HCT116 (cell line): ENCODE measurements at regions not wholly inside any gene's neighbourhood (a gene's known extent, or its start where the extent isn't known, plus 50 kb on each side); places are given as distances from the start of the nearest gene placed in this dataset.

Source experiments
- ATAC-seq: fragments of 200-7000 bp; cut with Tn5 transposase; 2 replicates; pipeline ENCODE4 v1.9.1; 2020; ENCODE audit warnings: mild to moderate bottlenecking, moderate library complexity
- BruUV-seq: library from RNA; stranded (reverse); fragments of 400-500 nt; replicated peaks from 2 replicates; lab custom pipeline; 2021; lab: Mats Ljungman, UMichigan
- CTCF ChIA-PET: fragments of 300-600 bp; sonication (Branson Sonifier 250); formaldehyde crosslinking; loops from one replicate; lab custom pipeline; 2021; ENCODE audit warnings: antibody characterized with exemption; lab: Charles Lee
- POLR2A ChIA-PET: fragments of 300-600, 350-600 bp; sonication (Branson Sonifier 250); formaldehyde crosslinking; loops from one replicate; lab custom pipeline; 2021; ENCODE audit warnings: antibody characterized with exemption; lab: Charles Lee
- RAD21 ChIA-PET, 2 experiments: fragments of 300-600 bp; sonication (Branson Sonifier 250); formaldehyde crosslinking; loops; one replicate each; lab custom pipeline; 2023; ENCODE audit warnings: low total read pairs in 2 of 2; ENCODE audit not compliant: uncharacterized antibody in 2 of 2, unreplicated experiment in 2 of 2, low non-redundant PET in 1 of 2; lab: Charles Lee
- DNase-seq: peaks from one replicate; pipeline ENCODE4 v3.0.0-alpha.2; 2010; ENCODE audit warnings: low read depth, low spot score
- H2AFZ ChIP-seq: fragments of 200-600 bp; shearing (Covaris generic), sonication (generic); 2 replicates; pipeline ENCODE4 v1.6.1; 2017; ENCODE audit warnings: low read depth, mixed run types, mixed read lengths, antibody characterized with exemption, low read length; ENCODE audit not compliant: poor library complexity, severe bottlenecking
- H3K27ac ChIP-seq: 2 replicates; pipeline ENCODE4 v1.5.1; 2012; ENCODE audit warnings: low read depth, low read length
- H3K27me3 ChIP-seq: fragments of 200-600 bp; sonication (generic); 2 replicates; pipeline ENCODE4 v1.6.1; 2016; ENCODE audit warnings: mixed run types, low read length, mixed read lengths; ENCODE audit not compliant: insufficient read depth
- H3K36me3 ChIP-seq, 2 experiments: fragments of 200-500 bp in 1 of 2; fragments of 200-600 bp in 1 of 2; sonication (Bioruptor generic) in 1 of 2; sonication (generic) in 1 of 2; 2 replicates each; pipeline versions ENCODE4 v1.5.1 to v1.6.1; 2014 to 2016; ENCODE audit warnings: low read length in 2 of 2, inconsistent platforms in 1 of 2, mixed read lengths in 1 of 2, mixed run types in 1 of 2; ENCODE audit not compliant: insufficient read depth in 2 of 2, control insufficient read depth in 1 of 2
- H3K4me1 ChIP-seq, 2 experiments: fragments of 200-600 bp in 1 of 2; sonication (generic) in 1 of 2; 2 replicates each; pipeline versions ENCODE4 v1.5.1 to v1.6.1; 2012 to 2017; ENCODE audit warnings: low read length in 2 of 2, inconsistent platforms in 1 of 2, mild to moderate bottlenecking in 1 of 2, mixed read lengths in 1 of 2, mixed run types in 1 of 2, moderate library complexity in 1 of 2; ENCODE audit not compliant: insufficient read depth in 2 of 2, control insufficient read depth in 1 of 2
- H3K4me2 ChIP-seq: fragments of 200-600 bp; sonication (generic); 2 replicates; pipeline ENCODE4 v1.6.1; 2017; ENCODE audit warnings: mixed run types, low read length, mixed read lengths
- H3K4me3 ChIP-seq, 2 experiments: fragments of 200-600 bp in 1 of 2; sonication (generic) in 1 of 2; replicated peaks in 1 of 2; 2 replicates each; pipeline ENCODE4 v1.5.1; 2011 to 2016; ENCODE audit warnings: low read length in 2 of 2, control low read depth in 1 of 2, low read depth in 1 of 2, mild to moderate bottlenecking in 1 of 2, mixed read lengths in 1 of 2, mixed run types in 1 of 2
- H3K79me2 ChIP-seq: fragments of 200-600 bp; sonication (generic); 2 replicates; pipeline ENCODE4 v1.6.1; 2017; ENCODE audit warnings: mild to moderate bottlenecking, mixed run types, low read length, moderate library complexity, mixed read lengths; ENCODE audit not compliant: insufficient read depth
- H3K9ac ChIP-seq: fragments of 200-600 bp; sonication (generic); 2 replicates; pipeline ENCODE4 v1.6.1; 2016; ENCODE audit warnings: low read length, mixed read lengths
- H3K9me2 ChIP-seq: fragments of 200-600 bp; sonication (generic), shearing (Covaris generic); 2 replicates; pipeline ENCODE4 v1.6.1; 2017; ENCODE audit warnings: mixed run types, mild to moderate bottlenecking, moderate library complexity; ENCODE audit not compliant: insufficient read depth
- H3K9me3 ChIP-seq, 2 experiments: fragments of 200-500 bp in 1 of 2; fragments of 200-600 bp in 1 of 2; sonication (Bioruptor generic) in 1 of 2; sonication (generic) in 1 of 2; 2 replicates each; pipeline ENCODE4 v1.6.1; 2014 to 2017; ENCODE audit warnings: low read length in 2 of 2, mixed read lengths in 2 of 2, inconsistent platforms in 1 of 2, low read depth in 1 of 2, mild to moderate bottlenecking in 1 of 2, mixed run types in 1 of 2, moderate library complexity in 1 of 2; ENCODE audit not compliant: control insufficient read depth in 1 of 2, insufficient read depth in 1 of 2
- H4K20me1 ChIP-seq: fragments of 200-600 bp; sonication (generic), shearing (Covaris generic); 2 replicates; pipeline ENCODE4 v1.6.1; 2017; ENCODE audit warnings: mixed run types, mild to moderate bottlenecking, moderate library complexity; ENCODE audit not compliant: insufficient read depth
- ATF3 ChIP-seq: IDR thresholded peaks from 2 replicates; pipeline ENCODE4 v1.6.1; 2012
- EGR1 ChIP-seq: IDR thresholded peaks from 2 replicates; pipeline ENCODE4 v1.6.1; 2012; ENCODE audit warnings: low read depth
- ELF1 ChIP-seq: IDR thresholded peaks from 2 replicates; pipeline ENCODE4 v1.6.1; 2012; ENCODE audit warnings: low read depth, borderline replicate concordance
- EZH2 ChIP-seq: fragments of 200-600 bp; sonication (generic); IDR thresholded peaks from 2 replicates; pipeline ENCODE4 v1.6.1; 2017; ENCODE audit warnings: antibody characterized with exemption, mixed run types
- EZH2phosphoT487 ChIP-seq: fragments of 200-600 bp; IDR thresholded peaks from 2 replicates; pipeline ENCODE4 v1.6.1; 2018; ENCODE audit warnings: antibody characterized with exemption, borderline replicate concordance
- JUND ChIP-seq: IDR thresholded peaks from 2 replicates; pipeline ENCODE4 v1.6.1; 2012
- MAX ChIP-seq: IDR thresholded peaks from 2 replicates; pipeline ENCODE4 v1.6.1; 2012
- SIN3A ChIP-seq: IDR thresholded peaks from 2 replicates; pipeline ENCODE4 v1.6.1; 2012; ENCODE audit warnings: low read depth
- YY1 ChIP-seq: IDR thresholded peaks from 2 replicates; pipeline ENCODE4 v1.6.1; 2011; ENCODE audit warnings: low read length, low read depth, moderate library complexity, mild to moderate bottlenecking; ENCODE audit not compliant: insufficient replicate concordance; ENCODE audit errors: extremely low read depth
- intact Hi-C: fragments of 100-400 bp; cut with micrococcal nuclease; formaldehyde crosslinking; loops from 2 replicates; pipeline ENCODE4 v1.10.0; 2022
- TF ChIP-seq, protein P1 (sequence below): IDR thresholded peaks from 2 replicates; pipeline ENCODE4 v1.6.1; 2012; ENCODE audit warnings: low read depth

- peaks cover 11 to 35% of the 10 kb centered on the region in 2 experiments; a peak in 3 of 4 replicates for H3K9me3 ChIP-seq
- no peaks in the 10 kb centered on the region for H3K4me1 ChIP-seq
- no peaks in the 10 kb centered on the region for H3K27me3 ChIP-seq
- H3K4me2 ChIP-seq: no peak overlapping the region
- DNase-seq (no peak), ATAC-seq (no peak)
- no peaks in the 10 kb centered on the region for H3K79me2 ChIP-seq
- H3K27ac ChIP-seq: no peak overlapping the region
- ChIA-PET CTCF (no interaction called here), POLR2A (no interaction called here), RAD21 (no interaction called here)
- no peaks in the 10 kb centered on the region for H3K36me3 ChIP-seq
- no peaks in the 10 kb centered on the region for H3K9me2 ChIP-seq
- BruUV-seq: no TSS peak
- no peak overlapping the region for H3K9ac ChIP-seq
- TF ChIP-seq EGR1 (no peak), ATF3 (no peak), EZH2 (no peak), JUND (no peak), YY1 (no peak), SIN3A (no peak), EZH2phosphoT487 (no peak), MAX (no peak), ELF1 (no peak)
- TF ChIP-seq, protein P1, sequence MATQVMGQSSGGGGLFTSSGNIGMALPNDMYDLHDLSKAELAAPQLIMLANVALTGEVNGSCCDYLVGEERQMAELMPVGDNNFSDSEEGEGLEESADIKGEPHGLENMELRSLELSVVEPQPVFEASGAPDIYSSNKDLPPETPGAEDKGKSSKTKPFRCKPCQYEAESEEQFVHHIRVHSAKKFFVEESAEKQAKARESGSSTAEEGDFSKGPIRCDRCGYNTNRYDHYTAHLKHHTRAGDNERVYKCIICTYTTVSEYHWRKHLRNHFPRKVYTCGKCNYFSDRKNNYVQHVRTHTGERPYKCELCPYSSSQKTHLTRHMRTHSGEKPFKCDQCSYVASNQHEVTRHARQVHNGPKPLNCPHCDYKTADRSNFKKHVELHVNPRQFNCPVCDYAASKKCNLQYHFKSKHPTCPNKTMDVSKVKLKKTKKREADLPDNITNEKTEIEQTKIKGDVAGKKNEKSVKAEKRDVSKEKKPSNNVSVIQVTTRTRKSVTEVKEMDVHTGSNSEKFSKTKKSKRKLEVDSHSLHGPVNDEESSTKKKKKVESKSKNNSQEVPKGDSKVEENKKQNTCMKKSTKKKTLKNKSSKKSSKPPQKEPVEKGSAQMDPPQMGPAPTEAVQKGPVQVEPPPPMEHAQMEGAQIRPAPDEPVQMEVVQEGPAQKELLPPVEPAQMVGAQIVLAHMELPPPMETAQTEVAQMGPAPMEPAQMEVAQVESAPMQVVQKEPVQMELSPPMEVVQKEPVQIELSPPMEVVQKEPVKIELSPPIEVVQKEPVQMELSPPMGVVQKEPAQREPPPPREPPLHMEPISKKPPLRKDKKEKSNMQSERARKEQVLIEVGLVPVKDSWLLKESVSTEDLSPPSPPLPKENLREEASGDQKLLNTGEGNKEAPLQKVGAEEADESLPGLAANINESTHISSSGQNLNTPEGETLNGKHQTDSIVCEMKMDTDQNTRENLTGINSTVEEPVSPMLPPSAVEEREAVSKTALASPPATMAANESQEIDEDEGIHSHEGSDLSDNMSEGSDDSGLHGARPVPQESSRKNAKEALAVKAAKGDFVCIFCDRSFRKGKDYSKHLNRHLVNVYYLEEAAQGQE: no peak
- TF ChIP-seq, all 23 proteins: peak for 0
- intact Hi-C loops: no loop called here
- H4K20me1 ChIP-seq: no peaks in the 10 kb centered on the region
- H2AFZ ChIP-seq: no peak overlapping the region
- H3K4me3 ChIP-seq: no peak overlapping the region
Observed at GRCh38 chr21:23822760-23823159, 1784.5 kb downstream of the MRPL39 start.
